Upper lobe of left lung (tissue), 4 donors: ENCODE measurements at regions not wholly inside any gene's neighbourhood (a gene's known extent, or its start where the extent isn't known, plus 50 kb on each side); places are given as distances from the start of the nearest gene placed in this dataset.

Experiments used
- EP300 ChIP-seq, 4 donors: sonication (generic); formaldehyde crosslinking; IDR thresholded peaks; one replicate each; pipeline ENCODE4 v1.5.1; 2017; ENCODE audit warnings: antibody characterized with exemption in 4 of 4, control low read depth in 2 of 4
- POLR2A ChIP-seq, 4 donors: fragments of 450-650 bp; IDR thresholded peaks; one replicate each; pipeline ENCODE4 v1.5.1; 2016 to 2017; ENCODE audit warnings: antibody characterized with exemption in 4 of 4, mild to moderate bottlenecking in 2 of 4
- POLR2AphosphoS5 ChIP-seq, 2 donors: sonication (generic); formaldehyde crosslinking; IDR thresholded peaks; one replicate each; pipeline ENCODE4 v1.5.1; 2017; ENCODE audit warnings: antibody characterized with exemption in 2 of 2
- TF ChIP-seq, protein P1 (sequence below), 6 experiments: fragments of 450-650 bp in 4 of 6; fragments of 200-600 bp in 2 of 6; sonication (generic) in 2 of 6; IDR thresholded peaks; one replicate each; pipeline ENCODE4 v1.5.1; 2016 to 2019; ENCODE audit warnings: antibody characterized with exemption in 6 of 6

DNA sequence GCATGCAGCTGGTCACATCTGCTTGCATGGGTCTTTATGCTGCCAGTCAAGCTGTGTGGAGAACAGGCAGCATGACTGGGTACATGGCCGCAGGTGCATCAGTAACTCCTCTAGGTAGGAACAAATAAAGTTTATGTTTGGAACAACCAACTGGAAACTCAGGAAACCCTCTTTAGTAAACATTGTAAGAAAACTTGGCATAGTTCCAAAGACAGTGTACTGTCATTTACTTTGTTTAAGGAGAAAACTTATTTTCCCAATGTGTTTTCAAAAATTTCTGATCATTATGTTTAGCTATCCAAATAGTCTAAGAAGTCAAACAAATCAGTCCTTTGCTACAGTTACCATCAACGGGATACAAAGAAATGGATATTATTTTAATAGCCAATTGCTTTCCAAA is 386.0 kb downstream of the CHSY3 start:
- TF ChIP-seq, protein P1, sequence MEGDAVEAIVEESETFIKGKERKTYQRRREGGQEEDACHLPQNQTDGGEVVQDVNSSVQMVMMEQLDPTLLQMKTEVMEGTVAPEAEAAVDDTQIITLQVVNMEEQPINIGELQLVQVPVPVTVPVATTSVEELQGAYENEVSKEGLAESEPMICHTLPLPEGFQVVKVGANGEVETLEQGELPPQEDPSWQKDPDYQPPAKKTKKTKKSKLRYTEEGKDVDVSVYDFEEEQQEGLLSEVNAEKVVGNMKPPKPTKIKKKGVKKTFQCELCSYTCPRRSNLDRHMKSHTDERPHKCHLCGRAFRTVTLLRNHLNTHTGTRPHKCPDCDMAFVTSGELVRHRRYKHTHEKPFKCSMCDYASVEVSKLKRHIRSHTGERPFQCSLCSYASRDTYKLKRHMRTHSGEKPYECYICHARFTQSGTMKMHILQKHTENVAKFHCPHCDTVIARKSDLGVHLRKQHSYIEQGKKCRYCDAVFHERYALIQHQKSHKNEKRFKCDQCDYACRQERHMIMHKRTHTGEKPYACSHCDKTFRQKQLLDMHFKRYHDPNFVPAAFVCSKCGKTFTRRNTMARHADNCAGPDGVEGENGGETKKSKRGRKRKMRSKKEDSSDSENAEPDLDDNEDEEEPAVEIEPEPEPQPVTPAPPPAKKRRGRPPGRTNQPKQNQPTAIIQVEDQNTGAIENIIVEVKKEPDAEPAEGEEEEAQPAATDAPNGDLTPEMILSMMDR (IDR thresholded peaks at IDR 0.05) = no peak
- TF ChIP-seq POLR2A (IDR thresholded peaks at IDR 0.05) (no peak), EP300 (IDR thresholded peaks at IDR 0.05) (no peak), POLR2AphosphoS5 (IDR thresholded peaks at IDR 0.05) (no peak)
